ENCODE measurements at regions not wholly inside any gene's neighbourhood (a gene's known extent, or its start where the extent isn't known, plus 50 kb on each side); places are given as distances from the start of the nearest gene placed in this dataset.

DNA sequence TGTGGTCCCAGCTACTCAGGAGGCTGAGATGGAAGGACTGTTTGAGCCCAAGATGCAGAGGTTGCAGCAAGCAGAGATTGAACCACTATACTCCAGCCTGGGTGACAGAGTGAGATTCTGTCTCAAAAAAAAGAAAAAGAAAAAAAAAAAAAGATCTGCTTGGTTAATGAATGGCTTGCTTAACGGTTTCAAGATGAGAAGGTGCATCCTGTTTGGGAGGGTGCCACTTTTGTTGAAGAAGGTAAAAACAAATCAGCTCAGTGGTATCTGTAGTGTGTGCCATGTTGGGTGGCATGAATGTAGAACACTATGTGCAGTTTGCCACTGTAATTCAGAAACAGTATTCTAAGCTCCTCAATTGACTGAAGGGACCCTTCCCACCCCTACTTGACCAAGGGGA, 94.9 kb upstream of the ETV3 start:
- H4K20me1 ChIP-seq (ENCODE audit: insufficient read depth, low read length, poor library complexity, severe bottlenecking) = no peaks in the 10 kb centered on the region
- no peaks in the 10 kb centered on the region for H3F3A ChIP-seq (ENCODE audit: low read depth)
- H2AFZ ChIP-seq (ENCODE audit: low read length) = no peak overlapping the region
- no peaks in the 10 kb centered on the region for H3K27me3 ChIP-seq (ENCODE audit: insufficient read depth, low read length, poor library complexity, severe bottlenecking)
- no peak overlapping the region for H3K4me2 ChIP-seq (ENCODE audit: low read depth, low read length, poor library complexity, severe bottlenecking)
- peaks cover 7% of the 10 kb centered on the region for H3K4me1 ChIP-seq (ENCODE audit: insufficient read depth, low read length, poor library complexity, severe bottlenecking)
- no peak overlapping the region for H3K9ac ChIP-seq (ENCODE audit: low read depth, low read length, poor library complexity, severe bottlenecking)
- no peaks in the 10 kb centered on the region for H3K36me3 ChIP-seq (ENCODE audit: insufficient read depth, low read length)
- no peak overlapping the region for H3K4me3 ChIP-seq (ENCODE audit: low read length, poor library complexity, severe bottlenecking)
- TF ChIP-seq EZH2phosphoT487 (IDR thresholded peaks at IDR 0.05; ENCODE audit: borderline replicate concordance) (no peak), CTCF (conservative IDR thresholded peaks at IDR 0.05; ENCODE audit: low read length) (no peak)
- H3K79me2 ChIP-seq (ENCODE audit: insufficient read depth, low read length) = no peaks in the 10 kb centered on the region
- H3K9me2 ChIP-seq (replicated peaks; ENCODE audit: low read depth, low read length) = no peaks in the 10 kb centered on the region
- H3K9me3 ChIP-seq (ENCODE audit: insufficient read depth, low read depth, low read length) = no peaks in the 10 kb centered on the region

DNA sequence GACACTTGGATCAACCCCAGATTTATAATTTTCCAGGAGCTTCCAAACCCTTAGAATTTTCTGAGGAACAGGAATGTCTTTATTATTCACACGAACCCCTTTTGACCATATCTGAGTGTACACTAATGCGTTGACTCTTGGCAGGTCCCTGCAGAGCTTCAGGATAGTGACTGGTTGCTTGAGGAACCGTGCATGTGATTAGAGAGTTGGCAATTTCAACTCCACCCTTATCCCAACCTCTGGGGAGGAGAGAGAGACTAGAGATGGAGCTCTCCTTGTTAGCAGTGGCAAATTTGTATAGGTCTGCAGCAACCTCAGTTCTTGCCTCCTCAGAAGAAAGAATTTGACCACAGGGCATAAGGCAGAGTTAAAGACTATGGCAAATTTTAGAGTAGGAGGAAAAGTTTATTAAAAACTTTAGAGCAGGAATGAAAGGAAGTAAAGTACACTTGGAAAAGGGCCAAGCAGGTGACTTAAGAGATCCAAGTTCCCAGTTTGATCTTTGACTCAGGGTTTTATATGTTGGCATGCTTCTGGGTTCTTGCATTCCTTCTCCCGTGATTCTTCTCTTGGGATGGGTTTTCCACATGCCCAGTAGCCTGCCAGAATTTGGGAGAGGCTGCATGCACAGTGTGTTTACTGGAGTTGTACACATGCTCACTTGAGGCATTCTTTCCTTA, 93.8 kb upstream of the ETV3 start:
- Histone ChIP-seq H3K4me2 (ENCODE audit: low read depth, low read length, poor library complexity, severe bottlenecking) (no peak overlapping the region), H4K20me1 (ENCODE audit: insufficient read depth, low read length, poor library complexity, severe bottlenecking) (no peaks in the 10 kb centered on the region), H3K9ac (ENCODE audit: low read depth, low read length, poor library complexity, severe bottlenecking) (no peak overlapping the region), H3K9me2 (replicated peaks; ENCODE audit: low read depth, low read length) (no peaks in the 10 kb centered on the region), H3K4me3 (ENCODE audit: low read length, poor library complexity, severe bottlenecking) (no peak overlapping the region), H3K4me1 (ENCODE audit: insufficient read depth, low read length, poor library complexity, severe bottlenecking) (peaks cover 7% of the 10 kb centered on the region), H3K36me3 (ENCODE audit: insufficient read depth, low read length) (no peaks in the 10 kb centered on the region), H3F3A (ENCODE audit: low read depth) (no peaks in the 10 kb centered on the region), H3K9me3 (ENCODE audit: insufficient read depth, low read depth, low read length) (no peaks in the 10 kb centered on the region), H3K27me3 (ENCODE audit: insufficient read depth, low read length, poor library complexity, severe bottlenecking) (no peaks in the 10 kb centered on the region), H2AFZ (ENCODE audit: low read length) (no peak overlapping the region), H3K79me2 (ENCODE audit: insufficient read depth, low read length) (no peaks in the 10 kb centered on the region)
- TF ChIP-seq EZH2phosphoT487 (IDR thresholded peaks at IDR 0.05; ENCODE audit: borderline replicate concordance) = no peak

- H3K4me1 ChIP-seq (ENCODE audit: insufficient read depth, low read length, poor library complexity, severe bottlenecking) = peaks cover 7% of the 10 kb centered on the region
- H3K4me3 ChIP-seq (ENCODE audit: low read length, poor library complexity, severe bottlenecking) = no peak overlapping the region
- no peaks in the 10 kb centered on the region for H4K20me1 ChIP-seq (ENCODE audit: insufficient read depth, low read length, poor library complexity, severe bottlenecking)
- H3K4me2 ChIP-seq (ENCODE audit: low read depth, low read length, poor library complexity, severe bottlenecking) = no peak overlapping the region
- no peaks in the 10 kb centered on the region for H3K9me2 ChIP-seq (replicated peaks; ENCODE audit: low read depth, low read length)
- TF ChIP-seq EZH2phosphoT487 (IDR thresholded peaks at IDR 0.05; ENCODE audit: borderline replicate concordance) (no peak), CTCF (conservative IDR thresholded peaks at IDR 0.05; ENCODE audit: low read length) (no peak)
- H3K9me3 ChIP-seq (ENCODE audit: insufficient read depth, low read depth, low read length) = no peaks in the 10 kb centered on the region
- no peaks in the 10 kb centered on the region for H3F3A ChIP-seq (ENCODE audit: low read depth)
- no peaks in the 10 kb centered on the region for H3K79me2 ChIP-seq (ENCODE audit: insufficient read depth, low read length)
- H3K9ac ChIP-seq (ENCODE audit: low read depth, low read length, poor library complexity, severe bottlenecking) = no peak overlapping the region
- H3K36me3 ChIP-seq (ENCODE audit: insufficient read depth, low read length) = no peaks in the 10 kb centered on the region
- no peaks in the 10 kb centered on the region for H3K27me3 ChIP-seq (ENCODE audit: insufficient read depth, low read length, poor library complexity, severe bottlenecking)
- no peak overlapping the region for H2AFZ ChIP-seq (ENCODE audit: low read length)
These were observed 92.3 kb upstream of the ETV3 start for GRCh38 chr1:157230500-157230899.

GRCh38 chr1:157227700-157228099, 89.5 kb upstream of the ETV3 start:
- H3K9ac ChIP-seq (ENCODE audit: low read depth, low read length, poor library complexity, severe bottlenecking) = no peak overlapping the region
- H3K79me2 ChIP-seq (ENCODE audit: insufficient read depth, low read length) = no peaks in the 10 kb centered on the region
- H3F3A ChIP-seq (ENCODE audit: low read depth) = no peaks in the 10 kb centered on the region
- no peaks in the 10 kb centered on the region for H4K20me1 ChIP-seq (ENCODE audit: insufficient read depth, low read length, poor library complexity, severe bottlenecking)
- H3K27me3 ChIP-seq (ENCODE audit: insufficient read depth, low read length, poor library complexity, severe bottlenecking) = no peaks in the 10 kb centered on the region
- H3K4me1 ChIP-seq (ENCODE audit: insufficient read depth, low read length, poor library complexity, severe bottlenecking) = no peaks in the 10 kb centered on the region
- no peaks in the 10 kb centered on the region for H3K9me2 ChIP-seq (replicated peaks; ENCODE audit: low read depth, low read length)
- no peak for TF ChIP-seq CTCF (conservative IDR thresholded peaks at IDR 0.05; ENCODE audit: low read length)
- TF ChIP-seq EZH2phosphoT487 (IDR thresholded peaks at IDR 0.05; ENCODE audit: borderline replicate concordance) = no peak
- no peak overlapping the region for H2AFZ ChIP-seq (ENCODE audit: low read length)
- H3K36me3 ChIP-seq (ENCODE audit: insufficient read depth, low read length) = no peaks in the 10 kb centered on the region
- H3K4me2 ChIP-seq (ENCODE audit: low read depth, low read length, poor library complexity, severe bottlenecking) = no peak overlapping the region
- H3K4me3 ChIP-seq (ENCODE audit: low read length, poor library complexity, severe bottlenecking) = no peak overlapping the region
- H3K9me3 ChIP-seq (ENCODE audit: insufficient read depth, low read depth, low read length) = 0 out of 2 replicates have a peak, but pooled peaks cover 5% of the 10 kb centered on the region

All from Loucy (cell line).